Tibial artery (tissue), 4 donors: ENCODE measurements at regions not wholly inside any gene's neighbourhood (a gene's known extent, or its start where the extent isn't known, plus 50 kb on each side); places are given as distances from the start of the nearest gene placed in this dataset.

ENCODE experiments used
- DNase-seq, 2 donors: peaks; one replicate each; pipeline ENCODE4 v3.0.0-alpha.2; 2019
- H3K27ac ChIP-seq, 2 donors: fragments of 200-600 bp; sonication (generic) in 1 of 2; 1 replicate in 1 of 2; 2 replicates in 1 of 2; pipeline ENCODE4 v1.5.1; 2018 to 2019; ENCODE audit warnings: mild to moderate bottlenecking in 1 of 2
- H3K27me3 ChIP-seq, 2 donors: fragments of 200-600 bp; sonication (generic) in 1 of 2; one replicate each; pipeline versions ENCODE4 v1.5.1 to v1.6.0; 2016 to 2019
- H3K36me3 ChIP-seq, 3 donors: fragments of 200-600 bp; sonication (generic) in 2 of 3; one replicate each; pipeline ENCODE4 v1.5.1; 2016 to 2019; ENCODE audit warnings: mild to moderate bottlenecking in 2 of 3
- H3K4me1 ChIP-seq, 4 donors: fragments of 200-600 bp; sonication (generic) in 2 of 4; 1 replicate in 3 of 4; 2 replicates in 1 of 4; pipeline ENCODE4 v1.5.1; 2016 to 2019
- H3K4me3 ChIP-seq, 2 donors: fragments of 200-600 bp; sonication (generic) in 1 of 2; 1 replicate in 1 of 2; 2 replicates in 1 of 2; pipeline ENCODE4 v1.5.1; 2018 to 2019; ENCODE audit warnings: mild to moderate bottlenecking in 2 of 2
- H3K9me3 ChIP-seq, 3 donors: fragments of 200-600 bp; sonication (generic) in 1 of 3; one replicate each; pipeline ENCODE4 v1.5.1; 2016 to 2019
- CTCF ChIP-seq, 2 experiments: fragments of 200-600 bp in 1 of 2; fragments of 450-650 bp in 1 of 2; IDR thresholded peaks; one replicate each; pipeline ENCODE4 v1.5.1; 2017 to 2019; ENCODE audit warnings: antibody characterized with exemption in 2 of 2, mild to moderate bottlenecking in 1 of 2, moderate library complexity in 1 of 2
- intact Hi-C: fragments of 100-400 bp; cut with DNase I; formaldehyde crosslinking; loops from one replicate; pipeline ENCODE4 v1.15.0; 2023; ENCODE audit warnings: low total_unique reads

- Histone ChIP-seq H3K4me1 (no peaks in the 10 kb centered on the region), H3K36me3 (no peaks in the 10 kb centered on the region), H3K27me3 (peaks cover 0 to 6% of the 10 kb centered on the region in 2 donors), H3K27ac (no peak overlapping the region), H3K9me3 (no peaks in the 10 kb centered on the region), H3K4me3 (no peak overlapping the region)
- no peak for TF ChIP-seq CTCF (IDR thresholded peaks at IDR 0.05)
- no peak for DNase-seq
- intact Hi-C loops: no loop called here
Measured at GRCh38 chr17:34841467-34841866, 119.8 kb downstream of the CCT6B start.

GRCh38 chr17:34840750-34841149, 120.5 kb downstream of the CCT6B start:
- H3K36me3 ChIP-seq: no peaks in the 10 kb centered on the region
- no peaks in the 10 kb centered on the region for H3K4me1 ChIP-seq

GRCh38 chr17:34837876-34838478, 123.3 kb downstream of the CCT6B start:
- H3K27ac ChIP-seq: no peak overlapping the region
- TF ChIP-seq CTCF (IDR thresholded peaks at IDR 0.05): no peak
- no peak overlapping the region for H3K4me3 ChIP-seq
- H3K36me3 ChIP-seq: no peaks in the 10 kb centered on the region
- H3K9me3 ChIP-seq: no peaks in the 10 kb centered on the region
- DNase-seq: no peak
- H3K4me1 ChIP-seq: no peaks in the 10 kb centered on the region
- intact Hi-C loops: no loop called here
- peaks cover 0 to 9% of the 10 kb centered on the region in 2 donors for H3K27me3 ChIP-seq

More at GRCh38 chr17:34840750-34841149, 120.5 kb downstream of the CCT6B start:
- Histone ChIP-seq H3K4me3 (no peak overlapping the region), H3K27ac (no peak overlapping the region), H3K27me3 (peaks cover 0 to 6% of the 10 kb centered on the region in 2 donors), H3K9me3 (no peaks in the 10 kb centered on the region)
- intact Hi-C loops: no loop called here
- no peak for DNase-seq
- TF ChIP-seq CTCF (IDR thresholded peaks at IDR 0.05): no peak

- no peaks in the 10 kb centered on the region for H3K36me3 ChIP-seq
- TF ChIP-seq CTCF (IDR thresholded peaks at IDR 0.05): no peak
- no peak for DNase-seq
- no peak overlapping the region for H3K4me3 ChIP-seq
- H3K27me3 ChIP-seq: peaks cover 0 to 3% of the 10 kb centered on the region in 2 donors
- no peak overlapping the region for H3K27ac ChIP-seq
- no peaks in the 10 kb centered on the region for H3K4me1 ChIP-seq
- no peaks in the 10 kb centered on the region for H3K9me3 ChIP-seq
- intact Hi-C loops: no loop called here
Measured at GRCh38 chr17:34832376-34832775, 128.9 kb downstream of the CCT6B start.

- intact Hi-C loops: no loop called here
- no peak for TF ChIP-seq CTCF (IDR thresholded peaks at IDR 0.05)
- no peak for DNase-seq
Measured at GRCh38 chr17:34827008-34827407, 134.3 kb downstream of the CCT6B start.

GRCh38 chr17:34826332-34826731, 134.9 kb downstream of the CCT6B start:
- intact Hi-C loops: no loop called here
- Histone ChIP-seq H3K4me1 (no peaks in the 10 kb centered on the region), H3K9me3 (no peaks in the 10 kb centered on the region), H3K27me3 (peaks cover 0 to 2% of the 10 kb centered on the region in 2 donors), H3K4me3 (no peak overlapping the region), H3K27ac (no peak overlapping the region), H3K36me3 (no peaks in the 10 kb centered on the region)
- no peak for TF ChIP-seq CTCF (IDR thresholded peaks at IDR 0.05)
- no peak for DNase-seq

More at GRCh38 chr17:34827008-34827407, 134.3 kb downstream of the CCT6B start:
- no peaks in the 10 kb centered on the region for H3K4me1 ChIP-seq
- H3K9me3 ChIP-seq: no peaks in the 10 kb centered on the region
- no peak overlapping the region for H3K27ac ChIP-seq
- no peaks in the 10 kb centered on the region for H3K36me3 ChIP-seq
- no peak overlapping the region for H3K4me3 ChIP-seq
- peaks cover 0 to 2% of the 10 kb centered on the region in 2 donors for H3K27me3 ChIP-seq
